ENCODE measurements at regions not wholly inside any gene's neighbourhood (a gene's known extent, or its start where the extent isn't known, plus 50 kb on each side); places are given as distances from the start of the nearest gene placed in this dataset.

- peaks cover 0 to 1% (median 1%) of the 10 kb centered on the region in 3 donors for H3K27me3 Mint-ChIP-seq
- no peaks in the 10 kb centered on the region for H3K9me3 Mint-ChIP-seq
- ATAC-seq (ENCODE audit: low read depth in 2 of 2) = no peak
- no peak for DNase-seq
- no peaks in the 10 kb centered on the region for H3K36me3 Mint-ChIP-seq
- H3K4me1 Mint-ChIP-seq = no peaks in the 10 kb centered on the region
- H3K4me3 Mint-ChIP-seq = no peak overlapping the region
- H3K27ac Mint-ChIP-seq = peak overlapping the region in 1 of 6 donors; percentile 82
Observed at GRCh38 chr6:11920566-11920965, 91.5 kb upstream of the HIVEP1 start.

DNA sequence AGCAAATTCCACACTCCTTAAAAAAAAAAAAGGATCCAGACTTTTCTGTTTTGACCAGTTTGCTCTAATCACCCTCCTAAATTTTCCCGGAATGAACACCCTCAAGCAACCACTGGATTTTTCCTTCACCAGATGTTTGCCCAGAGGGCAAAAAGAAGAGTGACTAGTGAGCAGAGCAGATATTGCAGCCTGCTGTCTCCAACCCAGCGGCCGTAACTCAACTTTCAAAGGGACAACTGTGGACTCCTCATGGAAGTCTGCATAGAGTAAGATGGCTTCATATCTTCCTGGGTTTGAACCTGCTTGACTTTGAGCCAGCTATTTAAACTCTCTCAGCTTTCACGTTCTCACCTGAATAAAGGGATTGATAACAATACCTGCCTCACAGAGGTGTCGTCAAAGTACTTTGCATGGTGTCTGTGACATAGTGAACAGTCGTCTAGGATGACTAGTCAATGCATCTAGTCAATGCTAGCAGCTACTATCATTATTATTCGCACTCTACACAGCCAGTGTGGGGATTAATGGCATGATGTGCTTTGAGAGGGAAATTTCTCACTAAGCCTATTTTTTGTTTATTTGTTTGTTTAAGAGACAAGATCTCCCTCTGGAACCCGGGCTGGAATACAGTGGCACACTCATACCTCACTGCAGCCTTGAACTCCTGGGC, 92.2 kb upstream of the HIVEP1 start:
- ATAC-seq (ENCODE audit: low read depth in 2 of 2) (no peak), DNase-seq (no peak)
- H3K4me3 Mint-ChIP-seq = no peak overlapping the region
- no peaks in the 10 kb centered on the region for H3K4me1 Mint-ChIP-seq
- no peak overlapping the region for H3K27ac Mint-ChIP-seq
- H3K36me3 Mint-ChIP-seq = no peaks in the 10 kb centered on the region
- H3K9me3 Mint-ChIP-seq = no peaks in the 10 kb centered on the region
- H3K27me3 Mint-ChIP-seq = no peaks in the 10 kb centered on the region

DNA sequence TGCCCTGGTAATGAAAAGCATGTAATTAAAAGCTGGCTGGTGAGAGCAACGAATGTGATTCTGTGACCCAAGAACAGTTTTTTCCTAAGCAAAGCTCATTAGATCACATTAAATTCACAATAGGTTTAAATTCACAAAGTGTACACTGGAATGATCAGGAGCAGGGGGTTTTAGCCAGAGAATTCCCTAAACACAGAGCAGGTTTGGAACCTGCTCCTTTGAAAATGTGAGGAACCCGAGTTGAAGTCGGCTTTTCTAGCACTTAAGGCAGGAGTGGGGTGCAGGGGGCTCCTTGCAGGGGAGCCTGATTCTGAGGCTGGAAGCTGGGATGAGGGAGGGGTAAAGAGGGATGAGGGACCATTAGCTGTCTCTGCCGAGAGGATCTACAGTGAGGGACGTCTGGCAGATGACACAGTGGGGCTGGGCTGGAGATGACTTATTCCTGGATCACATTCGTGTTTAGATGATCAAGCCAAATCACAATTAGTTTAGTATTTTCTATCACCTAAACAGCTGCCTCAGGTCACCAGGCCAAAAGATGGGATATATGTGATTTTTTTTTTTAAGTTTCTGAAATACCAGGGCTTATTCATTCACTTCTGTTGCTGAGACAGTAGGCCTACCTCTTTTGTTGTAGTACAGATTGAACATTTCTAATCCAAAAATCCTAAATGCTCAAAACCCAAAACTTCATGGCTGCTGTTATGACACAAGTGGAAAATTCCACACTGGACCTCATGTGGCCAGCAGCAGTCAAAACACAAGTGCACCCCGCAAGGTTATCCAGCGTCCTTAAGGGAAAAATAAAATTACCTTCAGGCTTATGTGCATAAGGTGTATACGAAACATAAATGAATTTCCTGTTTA, 93.1 kb upstream of the HIVEP1 start:
- Mint-ChIP-seq H3K4me1 (no peaks in the 10 kb centered on the region), H3K4me3 (peak overlapping the region in 1 of 8 donors; percentile 78), H3K9me3 (no peaks in the 10 kb centered on the region), H3K27ac (no peak overlapping the region), H3K27me3 (no peaks in the 10 kb centered on the region), H3K36me3 (no peaks in the 10 kb centered on the region)
- no peak for DNase-seq
- ATAC-seq (ENCODE audit: low read depth in 2 of 2) = no peak

DNA sequence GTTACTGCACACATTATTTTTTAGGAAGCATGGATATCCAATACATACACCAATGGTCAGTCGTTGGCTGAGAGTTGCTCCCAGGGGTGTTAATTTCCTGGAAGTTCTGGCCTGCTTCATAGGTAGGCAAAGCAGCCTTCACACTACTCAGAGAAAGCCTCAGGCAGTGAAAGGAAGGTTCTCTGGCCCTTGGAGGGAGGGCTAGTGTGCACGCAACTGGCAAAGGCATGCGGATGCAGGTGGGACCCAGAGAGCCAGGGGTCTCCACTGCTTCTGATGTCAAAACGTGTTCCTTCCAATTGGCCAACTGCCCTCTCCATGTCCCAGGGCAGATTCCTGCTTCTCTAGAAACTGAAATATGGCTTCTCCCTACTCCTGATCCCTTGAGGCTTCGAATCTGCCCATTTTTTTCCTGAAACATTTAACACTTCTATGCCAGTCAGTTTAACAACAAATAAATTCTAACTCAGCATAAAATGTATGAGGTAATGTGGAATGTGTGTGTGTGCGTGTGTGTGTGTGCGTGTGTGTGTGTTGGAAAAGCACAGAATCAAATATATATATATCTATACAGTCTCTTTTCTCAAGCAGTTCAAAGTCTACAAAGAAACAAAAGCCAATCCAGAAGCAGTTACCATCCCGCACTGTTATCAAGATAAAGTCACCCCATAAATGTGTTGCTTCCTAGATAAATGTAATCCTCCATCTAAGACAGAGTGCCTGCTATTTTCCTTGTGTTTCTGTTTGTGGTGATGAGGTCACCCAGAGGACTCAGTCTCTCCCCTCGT, 94.0 kb upstream of the HIVEP1 start:
- no peak for DNase-seq
- Mint-ChIP-seq H3K27me3 (peaks cover 0 to 1% (median 0%) of the 10 kb centered on the region in 3 donors), H3K36me3 (no peaks in the 10 kb centered on the region), H3K4me1 (no peaks in the 10 kb centered on the region), H3K27ac (no peak overlapping the region), H3K4me3 (no peak overlapping the region), H3K9me3 (no peaks in the 10 kb centered on the region)
- no peak for ATAC-seq (ENCODE audit: low read depth in 2 of 2)

GRCh38 chr6:11912420-11912819, 99.7 kb upstream of the HIVEP1 start:
- Mint-ChIP-seq H3K9me3 (no peaks in the 10 kb centered on the region), H3K4me1 (no peaks in the 10 kb centered on the region), H3K36me3 (no peaks in the 10 kb centered on the region), H3K4me3 (no peak overlapping the region), H3K27me3 (peaks cover 0 to 5% (median 5%) of the 10 kb centered on the region in 3 donors), H3K27ac (no peak overlapping the region)
- DNase-seq (no peak), ATAC-seq (ENCODE audit: low read depth in 2 of 2) (no peak)

DNA sequence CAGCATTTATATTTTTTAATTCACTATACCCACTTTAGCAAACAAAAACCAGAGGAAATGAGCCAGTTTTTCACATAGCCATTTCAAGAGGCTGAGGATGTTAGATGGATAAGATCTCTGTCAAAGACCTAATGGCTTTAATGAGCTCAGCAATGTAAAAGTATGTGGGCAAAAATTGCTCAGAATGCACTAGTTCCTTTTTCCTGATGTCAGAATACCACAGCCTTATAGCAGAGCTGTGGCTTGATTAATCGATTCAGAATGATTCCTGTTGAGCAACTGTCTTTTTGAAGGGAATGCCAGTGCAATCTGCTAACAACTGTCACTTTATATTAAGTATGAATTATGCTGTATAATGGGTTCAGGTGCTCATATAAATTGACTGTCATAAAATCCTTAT, 100.6 kb upstream of the HIVEP1 start:
- Mint-ChIP-seq H3K4me3 (no peak overlapping the region), H3K27ac (no peak overlapping the region), H3K4me1 (no peaks in the 10 kb centered on the region), H3K9me3 (no peaks in the 10 kb centered on the region), H3K27me3 (peaks cover 0 to 5% (median 5%) of the 10 kb centered on the region in 3 donors), H3K36me3 (no peaks in the 10 kb centered on the region)
- ATAC-seq (ENCODE audit: low read depth in 2 of 2) (no peak), DNase-seq (no peak)

DNA sequence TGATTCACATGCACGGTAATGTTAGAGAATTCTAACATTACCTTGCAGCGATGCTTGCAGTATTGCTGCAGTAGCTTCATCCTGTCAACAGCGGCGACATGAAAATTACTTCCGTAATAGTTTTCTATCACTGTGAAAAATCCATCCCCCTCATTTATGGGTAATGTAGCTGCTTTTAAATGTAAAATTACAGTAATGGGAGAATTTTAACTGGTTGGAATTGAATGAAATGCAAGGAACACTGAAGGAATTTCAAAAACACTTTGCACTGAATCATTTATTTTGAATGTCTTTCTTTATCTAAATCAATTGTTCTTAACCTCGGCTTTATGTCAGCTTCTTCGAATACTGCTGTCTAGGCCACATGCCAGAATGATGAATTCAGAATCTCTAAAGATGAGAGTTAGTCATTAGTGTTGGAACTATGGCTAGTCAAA, 102.4 kb upstream of the HIVEP1 start:
- Mint-ChIP-seq H3K27me3 (peaks cover 5% of the 10 kb centered on the region in 3 donors), H3K9me3 (no peaks in the 10 kb centered on the region), H3K4me1 (no peaks in the 10 kb centered on the region), H3K36me3 (no peaks in the 10 kb centered on the region), H3K4me3 (no peak overlapping the region), H3K27ac (no peak overlapping the region)
- DNase-seq = no peak
- no peak for ATAC-seq (ENCODE audit: low read depth in 2 of 2)

GRCh38 chr6:11908436-11909105, 103.5 kb upstream of the HIVEP1 start:
- Mint-ChIP-seq H3K27me3 (peaks cover 5 to 12% (median 5%) of the 10 kb centered on the region in 3 donors), H3K36me3 (no peaks in the 10 kb centered on the region), H3K27ac (peak overlapping the region in 1 of 6 donors; percentile 4), H3K4me3 (no peak overlapping the region), H3K9me3 (no peaks in the 10 kb centered on the region), H3K4me1 (no peaks in the 10 kb centered on the region)
- DNase-seq (no peak), ATAC-seq (ENCODE audit: low read depth in 2 of 2) (no peak)

DNA sequence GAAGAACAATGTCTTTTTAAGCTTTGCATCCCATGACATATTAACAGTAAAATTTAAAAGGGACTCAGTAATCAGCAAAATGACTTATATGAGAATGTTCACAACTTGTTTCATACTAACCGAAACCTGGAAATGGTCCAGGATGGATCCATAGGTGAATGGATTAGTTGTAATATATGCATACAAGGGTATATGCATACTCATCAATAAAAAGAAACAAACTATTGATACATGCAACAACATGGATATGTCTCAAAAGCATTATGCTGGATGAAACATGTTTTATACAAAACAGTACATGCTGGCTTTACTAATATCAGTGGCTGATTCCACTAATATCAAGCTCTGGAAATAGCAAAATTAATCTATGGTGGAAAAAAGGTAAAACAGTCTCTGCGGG, 108.5 kb upstream of the HIVEP1 start:
- Mint-ChIP-seq H3K4me1 (peaks cover 5 to 16% (median 9%) of the 10 kb centered on the region in 3 donors), H3K27me3 (peaks cover 7 to 26% (median 20%) of the 10 kb centered on the region in 3 donors), H3K9me3 (peaks cover 0 to 2% (median 0%) of the 10 kb centered on the region in 7 donors), H3K36me3 (no peaks in the 10 kb centered on the region), H3K4me3 (no peak overlapping the region), H3K27ac (no peak overlapping the region)
- ATAC-seq (ENCODE audit: low read depth in 2 of 2) (no peak), DNase-seq (no peak)

DNA sequence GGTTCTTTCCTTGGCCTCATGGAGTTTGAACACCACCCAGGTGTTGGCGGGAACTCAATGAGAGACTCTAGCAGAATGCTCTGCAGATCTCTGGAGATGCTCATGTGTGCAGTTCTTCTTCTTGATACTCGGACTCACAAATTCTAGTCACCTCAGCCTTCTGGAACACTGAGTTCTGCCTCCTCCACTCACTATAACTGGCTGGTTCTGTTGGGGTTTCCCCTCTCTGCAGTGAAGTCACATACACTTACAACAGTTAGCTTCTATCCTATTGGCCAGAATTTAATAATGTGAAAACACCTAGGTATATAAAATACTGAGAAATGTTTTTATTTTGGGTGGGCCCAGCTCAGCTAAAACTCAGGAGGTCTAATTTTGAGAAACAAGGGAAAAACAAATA, 109.6 kb upstream of the HIVEP1 start:
- Mint-ChIP-seq H3K4me3 (no peak overlapping the region), H3K36me3 (no peaks in the 10 kb centered on the region), H3K27ac (no peak overlapping the region), H3K27me3 (peaks cover 7 to 26% (median 20%) of the 10 kb centered on the region in 3 donors), H3K9me3 (peaks cover 0 to 2% (median 0%) of the 10 kb centered on the region in 7 donors), H3K4me1 (peaks cover 9 to 16% (median 9%) of the 10 kb centered on the region in 3 donors)
- no peak for DNase-seq
- peak; percentile 51 to 61 for ATAC-seq (ENCODE audit: low read depth in 2 of 2)

GRCh38 chr6:11900662-11901598, 111.2 kb upstream of the HIVEP1 start:
- peaks cover 9 to 19% (median 16%) of the 10 kb centered on the region in 3 donors for H3K4me1 Mint-ChIP-seq
- no peaks in the 10 kb centered on the region for H3K36me3 Mint-ChIP-seq
- H3K4me3 Mint-ChIP-seq = peak overlapping the region in 2 of 8 donors; percentile 1 to 31
- DNase-seq (no peak), ATAC-seq (ENCODE audit: low read depth in 2 of 2) (no peak)
- H3K27ac Mint-ChIP-seq = peak overlapping the region in 2 of 6 donors; percentile 35 to 53
- peaks cover 0 to 2% (median 0%) of the 10 kb centered on the region in 7 donors for H3K9me3 Mint-ChIP-seq
- peaks cover 7 to 26% (median 20%) of the 10 kb centered on the region in 3 donors for H3K27me3 Mint-ChIP-seq

GRCh38 chr6:11899645-11900044, 112.5 kb upstream of the HIVEP1 start:
- peak overlapping the region in 1 of 6 donors; percentile 11 for H3K27ac Mint-ChIP-seq
- ATAC-seq (ENCODE audit: low read depth in 2 of 2) = no peak
- H3K4me3 Mint-ChIP-seq = no peak overlapping the region
- peaks cover 7 to 26% (median 15%) of the 10 kb centered on the region in 3 donors for H3K27me3 Mint-ChIP-seq
- peaks cover 0 to 5% (median 0%) of the 10 kb centered on the region in 7 donors for H3K9me3 Mint-ChIP-seq
- no peaks in the 10 kb centered on the region for H3K36me3 Mint-ChIP-seq
- H3K4me1 Mint-ChIP-seq = peaks cover 9 to 19% (median 16%) of the 10 kb centered on the region in 3 donors
- no peak for DNase-seq

Measured in naive B cell (primary cell).